GM12878 (cell line): ENCODE measurements at regions not wholly inside any gene's neighbourhood (a gene's known extent, or its start where the extent isn't known, plus 50 kb on each side); places are given as distances from the start of the nearest gene placed in this dataset.

ENCODE experiments used
- ATAC-seq: fragments of 200-7000 bp; cut with Tn5 transposase; 3 replicates; pipeline ENCODE4 v1.9.1; 2020; ENCODE audit warnings: mild to moderate bottlenecking, moderate library complexity
- BruUV-seq: library from RNA; stranded (reverse); fragments of 400-500 nt; replicated peaks from 2 replicates; lab custom pipeline; 2021; lab: Mats Ljungman, UMichigan
- CTCF ChIA-PET: fragments of 300-600 bp; sonication (Branson Sonifier 250); formaldehyde crosslinking; extraction: SDS; loops from one replicate; lab custom pipeline; 2021; ENCODE audit warnings: inconsistent platforms; lab: Yijun Ruan, JAX
- POLR2A ChIA-PET: fragments of 350-600 bp; formaldehyde crosslinking; extraction: SDS; loops from one replicate; lab custom pipeline; 2021; ENCODE audit warnings: inconsistent platforms; lab: Charles Lee
- RAD21 ChIA-PET: fragments of 300-600 bp; sonication (Branson Sonifier 250); formaldehyde crosslinking; loops from one replicate; lab custom pipeline; 2023; ENCODE audit warnings: antibody characterized with exemption; ENCODE audit not compliant: unreplicated experiment; lab: Charles Lee
- SMC1A ChIA-PET: fragments of 300-600 bp; sonication (Branson Sonifier 250); formaldehyde crosslinking; loops from one replicate; lab custom pipeline; 2023; ENCODE audit not compliant: unreplicated experiment, uncharacterized antibody; lab: Charles Lee
- DNase-seq: peaks from one replicate; pipeline ENCODE4 v3.0.0-alpha.2; 2011; ENCODE audit warnings: low read depth, low spot score
- FAIRE-seq: peaks from 3 replicates; lab custom pipeline; 2011; peaks lifted over from hg19 to GRCh38; lab: Jason Lieb, UNC
- H2AFZ ChIP-seq: 2 replicates; pipeline ENCODE4 v1.6.0; 2011; ENCODE audit warnings: low read depth, low read length, control low read depth; ENCODE audit not compliant: control insufficient read depth
- H3K27ac ChIP-seq: 2 replicates; pipeline ENCODE4 v1.5.1; 2011; ENCODE audit warnings: control low read depth; ENCODE audit not compliant: control insufficient read depth, insufficient read depth
- H3K27me3 ChIP-seq, 2 experiments: replicated peaks in 1 of 2; 2 replicates each; pipeline versions ENCODE4 v1.6.0 to v1.6.1; 2011; ENCODE audit warnings: low read length in 1 of 2; ENCODE audit not compliant: control insufficient read depth in 2 of 2, insufficient read depth in 2 of 2
- H3K36me3 ChIP-seq, 2 experiments: 2 replicates each; pipeline ENCODE4 v1.5.1; 2011; ENCODE audit warnings: low read length in 1 of 2; ENCODE audit not compliant: control insufficient read depth in 2 of 2, insufficient read depth in 2 of 2
- H3K4me1 ChIP-seq: 2 replicates; pipeline ENCODE4 v1.6.1; 2011; ENCODE audit warnings: mild to moderate bottlenecking, low read length, moderate library complexity, mixed read lengths; ENCODE audit not compliant: control insufficient read depth, insufficient read depth
- H3K4me2 ChIP-seq: 2 replicates; pipeline ENCODE4 v1.6.0; 2011; ENCODE audit warnings: control low read depth; ENCODE audit not compliant: control insufficient read depth, insufficient read depth
- H3K4me3 ChIP-seq: fragments of 200-600 bp; sonication (generic); 2 replicates; pipeline ENCODE4 v1.5.1; 2016
- H3K79me2 ChIP-seq: 2 replicates; pipeline ENCODE4 v1.6.0; 2011; ENCODE audit warnings: low read length; ENCODE audit not compliant: control insufficient read depth, insufficient read depth
- H3K9ac ChIP-seq: 2 replicates; pipeline ENCODE4 v1.8.0; 2011; ENCODE audit warnings: low read length, control low read depth, mixed read lengths; ENCODE audit not compliant: control insufficient read depth, insufficient read depth
- H3K9me3 ChIP-seq: replicated peaks from 3 replicates; pipeline ENCODE4 v1.5.1; 2011; ENCODE audit warnings: mild to moderate bottlenecking, low read length; ENCODE audit not compliant: control insufficient read depth, insufficient read depth
- H4K20me1 ChIP-seq: 2 replicates; pipeline ENCODE4 v1.6.0; 2011; ENCODE audit not compliant: control insufficient read depth, insufficient read depth
- ATF7 ChIP-seq: fragments of 450-650 bp; IDR thresholded peaks from 2 replicates; pipeline ENCODE4 v1.6.1; 2016; ENCODE audit warnings: low read depth, mild to moderate bottlenecking
- CBX3 ChIP-seq: fragments of 200-600 bp; sonication (generic); IDR thresholded peaks from 2 replicates; pipeline ENCODE4 v1.6.1; 2016; ENCODE audit warnings: low read depth, borderline replicate concordance
- CHD1 ChIP-seq: IDR thresholded peaks from 2 replicates; pipeline ENCODE4 v1.6.1; 2012; ENCODE audit warnings: low read depth, low read length, improper control_type of control experiment
- EP300 ChIP-seq, 2 experiments: fragments of 150-350 bp in 1 of 2; IDR thresholded peaks; 2 replicates each; pipeline ENCODE4 v1.6.1; 2011 to 2012; ENCODE audit warnings: low read depth in 2 of 2, low read length in 2 of 2, borderline replicate concordance in 1 of 2, improper control_type of control experiment in 1 of 2, inconsistent platforms in 1 of 2; ENCODE audit not compliant: control insufficient read depth in 1 of 2
- NFYA ChIP-seq: IDR thresholded peaks from 2 replicates; pipeline ENCODE4 v1.6.1; 2011; ENCODE audit warnings: low read depth, mild to moderate bottlenecking, low read length, improper control_type of control experiment, borderline replicate concordance
- PAX8 ChIP-seq: fragments of 450-650 bp; IDR thresholded peaks from 2 replicates; pipeline ENCODE4 v1.6.1; 2017; ENCODE audit warnings: mild to moderate bottlenecking, moderate library complexity
- POLR2A ChIP-seq: IDR thresholded peaks from 2 replicates; pipeline ENCODE4 v1.6.1; 2011; ENCODE audit warnings: low read depth, mild to moderate bottlenecking, low read length
- POLR2AphosphoS5 ChIP-seq: IDR thresholded peaks from 2 replicates; pipeline ENCODE4 v1.6.1; 2011; ENCODE audit warnings: mild to moderate bottlenecking, low read length, inconsistent platforms
- RB1 ChIP-seq: fragments of 450-650 bp; formaldehyde crosslinking; IDR thresholded peaks from 2 replicates; pipeline ENCODE4 v1.6.1; 2017; ENCODE audit warnings: mild to moderate bottlenecking, borderline replicate concordance
- RCOR1 ChIP-seq: conservative IDR thresholded peaks from 2 replicates; pipeline ENCODE4 v1.6.1; 2012; ENCODE audit warnings: low read depth, low read length, improper control_type of control experiment
- SP1 ChIP-seq: IDR thresholded peaks from one replicate; pipeline ENCODE4 v1.6.1; 2011; ENCODE audit warnings: low read depth, low read length
- SPI1 ChIP-seq: IDR thresholded peaks from 2 replicates; pipeline ENCODE4 v1.6.1; 2011; ENCODE audit warnings: low read depth, mild to moderate bottlenecking, low read length, moderate library complexity, borderline replicate concordance; ENCODE audit not compliant: insufficient read depth
- STAT1 ChIP-seq: fragments of 450-650 bp; conservative IDR thresholded peaks from 2 replicates; pipeline ENCODE4 v1.6.1; 2014; ENCODE audit warnings: antibody characterized with exemption, mild to moderate bottlenecking
- TCF3 ChIP-seq: IDR thresholded peaks from 2 replicates; pipeline ENCODE4 v1.6.1; 2012; ENCODE audit warnings: low read depth, mild to moderate bottlenecking, low read length, borderline replicate concordance; ENCODE audit not compliant: insufficient read depth
- WRNIP1 ChIP-seq: IDR thresholded peaks from 2 replicates; pipeline ENCODE4 v1.6.1; 2011; ENCODE audit warnings: low read depth, low read length, improper control_type of control experiment, borderline replicate concordance
- YY1 ChIP-seq: IDR thresholded peaks from 2 replicates; pipeline ENCODE4 v1.6.1; 2011; ENCODE audit warnings: low read depth, mild to moderate bottlenecking, low read length
- WGBS: methylation state at CpG from one replicate; pipeline ENCODE4 v1.1.6; 2016; ENCODE audit warnings: low lambda C conversion rate; ENCODE audit not compliant: insufficient replicate concordance, insufficient coverage; ENCODE audit errors: missing lambda C conversion rate; 5-methylcytosine and 5-hydroxymethylcytosine counted together
- in situ Hi-C: fragments of 300-500 bp; cut with MboI; formaldehyde crosslinking; loops from 9 replicates; pipeline ENCODE4 v1.14.3; 2018; ENCODE audit warnings: mixed read lengths
- intact Hi-C: fragments of 100-400 bp; cut with micrococcal nuclease; formaldehyde crosslinking; loops from one replicate; pipeline ENCODE4 v1.14.2; 2022; ENCODE audit not compliant: unreplicated experiment
- TF ChIP-seq, protein P1 (sequence below): IDR thresholded peaks from 2 replicates; pipeline ENCODE4 v1.6.1; 2011; ENCODE audit warnings: borderline replicate concordance, low read depth, mild to moderate bottlenecking, moderate library complexity, mixed read lengths, low read length; ENCODE audit not compliant: insufficient read depth; ENCODE audit errors: extremely low read length
- TF ChIP-seq, protein P2 (sequence below): IDR thresholded peaks from 2 replicates; pipeline ENCODE4 v1.6.1; 2012; ENCODE audit warnings: low read depth, low read length, improper control_type of control experiment

DNA sequence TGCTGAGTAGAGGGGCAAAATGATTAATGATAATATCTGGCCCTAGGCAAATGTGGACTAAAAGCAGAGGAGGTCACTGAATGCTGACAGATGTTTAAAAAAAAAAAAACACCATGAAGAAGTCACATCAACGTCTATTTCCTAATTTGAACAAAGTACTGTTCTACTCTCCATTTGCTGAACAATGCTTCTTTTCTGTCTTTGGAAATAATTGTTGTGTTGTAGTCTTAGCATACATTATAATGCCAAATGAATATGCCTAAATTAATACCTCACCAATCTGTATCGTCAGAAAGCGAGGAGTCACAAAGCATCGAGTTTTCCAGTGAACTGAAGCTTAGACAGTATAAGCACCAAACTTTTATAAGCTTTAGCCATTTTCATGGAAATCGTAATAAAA, 140.9 kb upstream of the JADE1 start (continued):
- TF ChIP-seq STAT1 (no peak), POLR2AphosphoS5 (no peak)

DNA sequence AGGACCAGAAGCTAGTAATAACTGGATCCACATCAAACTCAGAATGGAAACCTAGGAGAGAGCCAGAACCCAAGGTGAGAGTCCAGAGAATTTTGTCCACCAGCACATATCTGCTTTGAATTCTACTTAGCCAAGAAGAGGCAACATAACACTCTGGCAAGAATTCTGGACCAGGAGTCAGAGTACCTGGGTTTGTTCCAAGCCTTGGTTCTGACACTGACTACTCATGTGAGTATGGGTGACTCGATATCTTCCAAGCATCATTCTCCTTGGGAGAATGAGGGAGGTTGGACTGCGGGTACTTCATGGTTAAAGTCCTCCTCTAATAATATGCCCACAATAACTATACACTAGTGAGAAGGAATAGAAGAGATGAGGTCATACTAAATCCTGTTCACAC, 144.0 kb upstream of the JADE1 start:
- in situ Hi-C loops, result no loop called here
- ChIA-PET RAD21 (no interaction called here), POLR2A (interaction anchor here (0.9 kb wide), 1 partner anchor 12 kb away, joined by 5 read pairs; no protein-coding TSS in a partner anchor), CTCF (interaction anchor here (1.5 kb wide), 1 partner anchor 90 kb away, joined by 3 read pairs; no protein-coding TSS in a partner anchor), SMC1A (interaction anchor here (0.7 kb wide), 1 partner anchor 9 kb away, joined by 3 read pairs; no protein-coding TSS in a partner anchor)
- no peak overlapping the region for H3K9ac ChIP-seq
- FAIRE-seq, result no peak
- H3K4me1 ChIP-seq, result no peaks in the 10 kb centered on the region
- no peaks in the 10 kb centered on the region for H3K36me3 ChIP-seq
- H3K9me3 ChIP-seq, result no peaks in the 10 kb centered on the region; the same call in 2 of the 3 replicates
- no peaks in the 10 kb centered on the region for H3K79me2 ChIP-seq
- no peak overlapping the region for H3K4me3 ChIP-seq
- H4K20me1 ChIP-seq, result no peaks in the 10 kb centered on the region
- H3K27ac ChIP-seq, result no peak overlapping the region
- DNase-seq, result no peak
- BruUV-seq, result no TSS peak
- intact Hi-C loops, result no loop called here
- H2AFZ ChIP-seq, result no peak overlapping the region
- H3K4me2 ChIP-seq, result no peak overlapping the region
- no peak for ATAC-seq
- WGBS, result 97% methylated on average over 2 of the region's 2 CpGs
- TF ChIP-seq, protein P1, sequence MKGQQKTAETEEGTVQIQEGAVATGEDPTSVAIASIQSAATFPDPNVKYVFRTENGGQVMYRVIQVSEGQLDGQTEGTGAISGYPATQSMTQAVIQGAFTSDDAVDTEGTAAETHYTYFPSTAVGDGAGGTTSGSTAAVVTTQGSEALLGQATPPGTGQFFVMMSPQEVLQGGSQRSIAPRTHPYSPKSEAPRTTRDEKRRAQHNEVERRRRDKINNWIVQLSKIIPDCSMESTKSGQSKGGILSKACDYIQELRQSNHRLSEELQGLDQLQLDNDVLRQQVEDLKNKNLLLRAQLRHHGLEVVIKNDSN, result no peak
- TF ChIP-seq RCOR1 (no peak), WRNIP1 (no peak), SP1 (no peak), CBX3 (no peak), NFYA (no peak), ATF7 (no peak), RB1 (no peak), POLR2A (no peak), EP300 (IDR thresholded peaks at IDR 0.05; ENCODE audit: borderline replicate concordance in 1 of 2, control insufficient read depth in 1 of 2, low read depth in 2 of 2, low read length in 2 of 2) (no peak), SPI1 (no peak), TCF3 (no peak), PAX8 (no peak), YY1 (no peak), CHD1 (no peak)
- TF ChIP-seq, protein P2, sequence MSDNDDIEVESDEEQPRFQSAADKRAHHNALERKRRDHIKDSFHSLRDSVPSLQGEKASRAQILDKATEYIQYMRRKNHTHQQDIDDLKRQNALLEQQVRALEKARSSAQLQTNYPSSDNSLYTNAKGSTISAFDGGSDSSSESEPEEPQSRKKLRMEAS, result no peak
- no peaks in the 10 kb centered on the region for H3K27me3 ChIP-seq
